HG03378 (cell line): ENCODE measurements at regions not wholly inside any gene's neighbourhood (a gene's known extent, or its start where the extent isn't known, plus 50 kb on each side); places are given as distances from the start of the nearest gene placed in this dataset.

ENCODE experiments used
- ATAC-seq: cut with Tn5 transposase; IDR thresholded peaks from one replicate; pipeline ENCODE4 v1.9.1; 2021; ENCODE audit warnings: mild to moderate bottlenecking, moderate library complexity; ENCODE audit not compliant: unreplicated experiment

- no peak for ATAC-seq
Observed at GRCh38 chr3:193897731-193898180, 238.2 kb upstream of the HES1 start.

DNA sequence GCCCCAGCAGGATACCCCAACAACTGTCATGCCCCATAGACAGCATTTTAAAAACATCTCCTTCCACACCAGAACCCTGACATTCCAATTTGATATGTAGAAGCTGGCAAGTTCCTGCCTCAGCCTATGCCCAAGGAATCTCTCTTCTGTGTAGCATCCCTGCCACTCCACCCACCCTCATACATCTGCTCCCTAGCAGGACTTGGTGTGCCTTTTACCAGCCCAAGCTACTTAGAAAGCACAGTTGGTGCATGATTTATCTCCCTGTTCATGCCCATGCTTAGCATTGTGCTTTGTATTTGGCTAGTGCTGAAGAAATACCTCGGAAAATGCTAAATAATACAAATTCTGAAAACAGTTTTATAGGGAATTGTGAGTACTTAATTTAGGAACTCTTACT lies 236.9 kb upstream of the HES1 start:
- no peak for ATAC-seq

DNA sequence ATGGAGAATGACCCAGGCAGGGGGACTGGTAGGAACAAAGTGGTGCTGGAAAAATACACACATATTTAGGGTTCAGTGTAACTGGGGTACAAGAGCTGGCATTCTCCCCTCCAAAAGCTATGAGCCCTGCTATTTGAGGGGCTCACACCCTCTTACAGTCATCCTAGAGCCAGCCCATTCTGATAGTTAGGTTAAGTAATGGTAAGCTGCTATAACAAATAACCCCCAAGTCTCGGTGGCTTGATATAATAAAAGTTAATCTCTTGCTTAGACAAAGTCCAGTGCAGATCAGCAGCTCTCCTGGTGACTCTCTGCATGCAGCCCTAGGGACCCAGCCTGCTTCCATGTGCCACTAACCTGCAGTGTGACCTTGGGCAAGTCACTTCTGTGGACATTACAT lies 234.9 kb upstream of the HES1 start:
- ATAC-seq = no peak

GRCh38 chr3:193902607-193903511 lies 233.1 kb upstream of the HES1 start:
- no peak for ATAC-seq

DNA sequence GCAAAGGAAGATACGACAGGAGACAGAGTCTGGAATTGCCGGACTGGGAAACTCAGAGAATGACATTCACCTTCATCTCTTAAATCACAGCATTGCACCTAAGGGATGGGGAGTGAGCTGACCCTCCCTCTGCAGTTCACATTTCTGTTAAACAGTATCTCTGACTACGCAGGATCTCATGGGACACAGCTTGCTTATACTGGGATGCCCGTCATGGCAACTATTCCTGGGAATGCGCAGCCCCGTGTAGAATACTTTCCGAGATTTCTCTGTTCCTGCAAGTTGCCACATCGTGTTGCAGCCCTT lies 232.5 kb upstream of the HES1 start:
- ATAC-seq = no peak

DNA sequence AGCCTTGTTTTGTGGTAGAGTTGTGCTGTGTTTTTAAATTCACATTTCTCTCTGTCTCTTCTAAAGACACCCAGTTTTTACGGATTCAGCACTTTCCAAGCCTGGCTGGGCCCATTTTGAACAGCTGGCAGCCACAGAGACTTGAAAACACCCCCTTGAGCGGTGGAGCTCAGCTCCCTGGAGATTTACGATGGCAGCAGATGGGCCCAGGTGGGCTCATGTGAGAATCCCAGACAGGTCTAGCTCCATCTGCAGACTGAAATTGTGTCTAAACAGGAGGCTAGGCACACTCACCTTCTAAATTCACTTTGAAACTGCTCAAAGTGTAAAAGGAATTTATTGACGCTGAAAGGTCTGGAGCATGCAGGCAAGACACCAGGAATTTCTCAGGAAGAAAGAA lies 232.0 kb upstream of the HES1 start:
- ATAC-seq = no peak

GRCh38 chr3:193905541-193906396 lies 230.2 kb upstream of the HES1 start:
- ATAC-seq = no peak

DNA sequence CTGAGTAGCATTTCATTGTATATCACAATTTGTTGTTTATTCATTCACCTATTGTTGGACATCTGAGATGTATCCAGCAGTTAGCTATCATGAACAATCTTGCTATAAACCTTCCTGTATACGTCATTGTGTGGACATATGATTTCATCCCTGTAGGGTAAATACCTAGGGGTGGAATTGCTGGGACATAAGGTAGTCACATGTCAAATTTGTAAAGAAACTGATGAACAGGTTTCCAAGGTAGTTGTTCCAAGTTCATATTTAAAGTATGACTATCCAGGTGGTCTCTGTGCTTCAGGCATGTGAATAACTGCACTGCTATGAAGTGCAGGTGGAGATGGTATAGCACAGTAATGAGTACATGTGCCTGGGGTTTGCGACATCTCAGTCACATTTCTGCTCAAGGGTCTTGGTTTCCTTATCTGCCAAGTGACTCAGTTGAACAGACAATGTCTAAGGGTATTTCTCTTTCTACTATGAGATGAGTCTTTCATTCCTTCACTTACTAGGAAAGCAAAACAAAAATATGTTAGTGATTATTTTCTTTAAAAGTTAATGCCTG lies 229.0 kb upstream of the HES1 start:
- no peak for ATAC-seq

DNA sequence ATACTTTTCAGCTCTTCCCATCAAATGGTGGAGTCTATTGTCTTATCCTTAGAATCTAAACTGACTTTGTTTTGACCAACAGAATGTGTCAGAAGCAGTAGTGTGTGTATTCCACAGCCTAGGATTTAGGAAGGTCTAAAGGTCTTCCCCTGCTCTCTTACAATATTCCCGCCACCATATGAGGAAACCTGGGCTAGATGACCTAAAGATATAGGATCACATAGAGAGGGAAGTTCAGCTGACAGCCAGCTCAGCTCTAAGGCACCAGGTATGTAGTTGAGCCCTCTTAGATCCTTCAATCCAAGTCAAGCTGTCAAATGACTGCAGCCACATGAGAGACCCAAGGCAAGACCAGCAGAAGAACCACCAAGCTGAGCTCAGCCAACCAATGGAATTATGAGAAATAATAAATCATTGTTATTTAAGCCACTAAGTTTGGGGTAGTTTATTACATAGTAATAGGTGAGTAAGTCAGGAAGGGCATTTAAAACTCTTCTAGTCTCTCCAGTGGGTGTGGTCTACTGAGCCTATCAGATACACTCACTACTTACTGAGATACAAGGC lies 227.7 kb upstream of the HES1 start:
- ATAC-seq = no peak

DNA sequence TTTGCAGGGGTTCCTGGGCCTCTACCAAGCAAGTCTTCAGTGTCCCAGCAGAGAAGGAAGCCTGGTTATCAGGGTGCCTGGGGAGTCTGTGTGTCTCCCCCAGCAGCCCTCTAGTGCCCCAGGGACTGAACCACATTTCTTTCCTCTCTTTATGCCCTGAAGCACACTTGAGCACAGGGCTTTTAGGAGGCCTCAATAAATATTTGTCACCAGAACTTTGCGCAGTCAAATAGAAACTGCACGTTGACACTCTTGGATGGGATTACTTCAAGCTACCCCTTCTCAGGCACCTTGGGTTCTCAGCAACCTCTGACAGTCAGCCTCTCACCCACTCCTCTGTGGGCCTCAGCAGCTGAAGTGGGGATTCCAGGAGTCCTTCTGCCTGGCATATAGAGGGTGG lies 226.6 kb upstream of the HES1 start:
- peak; percentile 97 for ATAC-seq

GRCh38 chr3:193910310-193910709 lies 225.6 kb upstream of the HES1 start:
- ATAC-seq = no peak

DNA sequence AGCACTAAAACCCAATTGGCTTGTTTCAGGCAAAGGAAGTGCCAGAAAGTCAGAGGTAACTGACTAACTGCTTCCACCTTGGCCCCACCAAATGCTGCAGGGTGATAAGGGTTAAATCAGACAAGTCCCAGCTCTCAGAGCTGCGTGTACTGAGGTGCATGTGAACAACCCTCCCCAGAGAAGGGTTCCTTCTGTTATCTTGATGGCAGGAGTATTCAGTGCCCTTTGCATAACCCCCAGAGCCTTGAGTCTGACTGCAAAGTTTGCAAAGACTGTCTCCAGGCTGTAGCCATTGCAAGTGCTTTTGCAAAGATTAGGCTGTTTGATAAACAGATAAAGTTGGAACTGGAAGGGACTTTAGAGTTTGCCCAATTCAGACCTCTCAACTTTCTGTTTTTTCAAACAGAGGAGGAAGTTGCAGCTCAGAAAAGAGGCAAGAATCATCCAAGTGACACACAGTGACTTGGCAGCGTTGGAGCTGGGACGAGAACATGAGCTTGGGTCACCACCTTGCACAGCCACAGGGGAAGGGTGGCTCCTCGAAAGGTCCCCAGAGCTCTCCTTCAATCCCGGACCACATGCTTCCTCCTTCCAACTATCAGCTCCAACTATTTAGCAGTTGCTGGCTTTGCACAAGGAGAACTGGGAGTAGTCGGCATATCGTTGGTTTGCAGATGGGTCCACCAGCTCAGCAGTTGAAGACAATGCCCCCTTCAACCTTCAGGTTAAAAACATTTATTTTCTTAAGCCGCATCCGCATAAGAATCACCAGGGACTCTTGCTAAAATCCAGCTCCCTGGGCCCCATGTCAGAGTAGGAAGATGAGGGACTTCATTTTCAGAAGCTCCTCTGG lies 224.8 kb upstream of the HES1 start:
- no peak for ATAC-seq

DNA sequence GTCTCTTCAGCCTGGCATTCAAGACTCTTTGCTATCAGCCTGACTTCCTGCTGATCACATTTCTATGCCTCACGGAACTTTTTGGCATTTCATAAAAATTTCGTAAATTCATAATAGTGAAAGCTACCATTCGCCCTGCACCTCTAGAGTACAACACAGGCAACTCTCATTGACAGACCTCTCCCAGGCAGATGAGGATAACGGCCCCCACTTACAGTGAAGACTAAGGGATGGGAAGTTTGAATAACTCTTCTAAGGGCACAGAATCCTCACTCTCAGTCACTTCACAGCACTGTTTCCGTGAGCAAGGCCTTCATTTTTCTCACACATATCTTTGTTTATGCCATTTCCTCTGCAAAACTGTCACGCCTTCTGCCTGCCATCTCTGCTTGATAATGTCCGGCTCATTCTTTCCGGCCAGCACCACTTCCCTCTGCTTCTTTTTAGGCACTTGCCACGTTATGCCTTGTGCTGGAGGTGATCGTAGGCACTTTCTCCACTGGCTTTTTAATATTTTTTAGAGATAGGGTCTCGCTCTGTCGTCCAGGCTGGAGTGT lies 224.1 kb upstream of the HES1 start:
- ATAC-seq = no peak

GRCh38 chr3:193912621-193913178 lies 223.2 kb upstream of the HES1 start:
- ATAC-seq = no peak

GRCh38 chr3:193914602-193915001 lies 221.3 kb upstream of the HES1 start:
- ATAC-seq = no peak

DNA sequence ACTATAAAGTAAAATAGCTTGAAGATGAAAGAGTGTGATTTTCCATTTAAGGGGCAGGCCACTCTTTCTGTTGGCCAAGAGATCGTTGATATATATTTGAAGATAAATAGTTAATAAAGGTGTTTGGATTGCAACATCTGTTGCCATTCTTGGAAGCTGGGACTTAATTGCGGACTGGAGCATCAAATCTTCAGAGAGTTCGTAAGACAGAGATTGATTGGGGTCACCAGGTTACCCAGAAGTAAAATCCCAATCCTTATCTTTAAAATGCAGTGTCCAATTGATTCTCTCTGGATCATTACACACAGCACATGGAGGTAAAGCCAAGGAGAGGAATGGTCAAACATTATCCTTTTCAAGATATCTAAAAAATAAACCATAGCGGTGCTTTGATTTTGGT lies 220.8 kb upstream of the HES1 start:
- no peak for ATAC-seq

DNA sequence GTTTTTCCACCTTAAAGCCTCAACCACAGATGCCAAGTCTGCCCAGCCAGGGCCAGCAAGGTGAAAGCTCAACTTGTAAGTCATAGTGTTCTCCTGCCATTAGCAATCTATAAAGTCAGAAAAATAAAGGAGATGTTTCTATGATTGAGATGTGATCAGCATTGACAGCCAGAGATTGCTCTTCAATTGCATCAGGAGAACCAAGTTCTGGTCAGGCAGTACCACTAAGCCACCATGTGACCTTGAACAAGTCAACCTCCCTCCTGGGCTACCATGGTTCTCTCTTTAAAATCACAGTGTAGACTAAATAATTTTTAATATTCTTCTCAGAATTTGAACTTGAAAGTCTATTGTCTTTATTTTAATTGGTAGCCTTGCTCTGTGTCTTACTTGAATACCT lies 220.3 kb upstream of the HES1 start:
- no peak for ATAC-seq

GRCh38 chr3:193917158-193917557 lies 218.8 kb upstream of the HES1 start:
- ATAC-seq = no peak

- no peak for ATAC-seq
Observed at GRCh38 chr3:193921465-193921864, 214.5 kb upstream of the HES1 start.
